ENCODE measurements at regions not wholly inside any gene's neighbourhood (a gene's known extent, or its start where the extent isn't known, plus 50 kb on each side); places are given as distances from the start of the nearest gene placed in this dataset.

GRCh38 chr3:105315144-105315543, 51.6 kb upstream of the ALCAM start:
- peaks cover 2% of the 10 kb centered on the region for H3K27me3 Mint-ChIP-seq
- POLR2A ChIA-PET = no interaction called here
- no peak overlapping the region for H3K27ac Mint-ChIP-seq

GRCh38 chr3:105315815-105316214, 50.9 kb upstream of the ALCAM start:
- no peak for TF ChIP-seq CTCF (IDR thresholded peaks at IDR 0.05)
- Mint-ChIP-seq H3K9me3 (peaks cover 2% of the 10 kb centered on the region), H3K27ac (no peak overlapping the region), H3K4me1 (no peaks in the 10 kb centered on the region), H3K4me3 (no peak overlapping the region), H3K27me3 (peaks cover 2% of the 10 kb centered on the region), H3K36me3 (ENCODE audit: low read depth) (no peaks in the 10 kb centered on the region)
- POLR2A ChIA-PET = no interaction called here
- DNase-seq (no peak), ATAC-seq (ENCODE audit: low read depth) (no peak)
- intact Hi-C loops (cut with micrococcal nuclease) = no loop called here
- CTCF ChIA-PET = no interaction called here

More at GRCh38 chr3:105315144-105315543, 51.6 kb upstream of the ALCAM start:
- Mint-ChIP-seq H3K36me3 (ENCODE audit: low read depth) (no peaks in the 10 kb centered on the region), H3K4me3 (no peak overlapping the region), H3K9me3 (peaks cover 4% of the 10 kb centered on the region), H3K4me1 (no peaks in the 10 kb centered on the region)
- CTCF ChIA-PET = no interaction called here
- intact Hi-C loops (cut with micrococcal nuclease) = no loop called here
- no peak for TF ChIP-seq CTCF (IDR thresholded peaks at IDR 0.05)
- DNase-seq = no peak
- ATAC-seq (ENCODE audit: low read depth) = no peak

- Mint-ChIP-seq H3K4me3 (no peak overlapping the region), H3K27me3 (peaks cover 2% of the 10 kb centered on the region), H3K4me1 (no peaks in the 10 kb centered on the region), H3K36me3 (ENCODE audit: low read depth) (no peaks in the 10 kb centered on the region), H3K9me3 (no peaks in the 10 kb centered on the region), H3K27ac (no peak overlapping the region)
- DNase-seq = no peak
- CTCF ChIA-PET = no interaction called here
- POLR2A ChIA-PET = no interaction called here
- no peak for ATAC-seq (ENCODE audit: low read depth)
- TF ChIP-seq CTCF (IDR thresholded peaks at IDR 0.05) = no peak
- intact Hi-C loops (cut with micrococcal nuclease) = no loop called here
Observed at GRCh38 chr3:105316331-105316730, 50.4 kb upstream of the ALCAM start.
